ENCODE measurements at regions not wholly inside any gene's neighbourhood (a gene's known extent, or its start where the extent isn't known, plus 50 kb on each side); places are given as distances from the start of the nearest gene placed in this dataset.

GRCh38 chr9:115261656-115262081, 143.7 kb upstream of the TNC start:
- FAIRE-seq: no peak

DNA sequence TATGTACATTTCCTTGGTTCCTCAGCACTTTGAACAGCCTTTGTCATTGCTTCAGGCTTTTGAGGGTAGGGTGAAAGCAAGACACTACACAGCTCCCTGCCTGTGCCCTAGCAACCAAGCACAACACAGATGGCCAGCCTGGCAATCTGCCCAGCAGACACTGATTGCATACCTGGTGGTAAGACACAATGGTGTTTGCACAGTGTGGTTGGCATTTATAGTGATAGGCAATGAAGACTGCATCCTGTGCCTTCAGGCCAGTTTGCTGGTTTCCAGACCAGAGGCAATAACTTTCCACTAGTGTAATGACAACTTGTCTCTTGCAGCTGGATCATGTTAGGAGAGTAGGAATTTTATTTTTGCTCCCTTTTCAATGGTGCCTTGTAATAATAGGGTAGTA, 144.5 kb upstream of the TNC start:
- FAIRE-seq: peak; percentile 96

GRCh38 chr9:115262952-115263351, 145.0 kb upstream of the TNC start:
- FAIRE-seq: no peak

DNA sequence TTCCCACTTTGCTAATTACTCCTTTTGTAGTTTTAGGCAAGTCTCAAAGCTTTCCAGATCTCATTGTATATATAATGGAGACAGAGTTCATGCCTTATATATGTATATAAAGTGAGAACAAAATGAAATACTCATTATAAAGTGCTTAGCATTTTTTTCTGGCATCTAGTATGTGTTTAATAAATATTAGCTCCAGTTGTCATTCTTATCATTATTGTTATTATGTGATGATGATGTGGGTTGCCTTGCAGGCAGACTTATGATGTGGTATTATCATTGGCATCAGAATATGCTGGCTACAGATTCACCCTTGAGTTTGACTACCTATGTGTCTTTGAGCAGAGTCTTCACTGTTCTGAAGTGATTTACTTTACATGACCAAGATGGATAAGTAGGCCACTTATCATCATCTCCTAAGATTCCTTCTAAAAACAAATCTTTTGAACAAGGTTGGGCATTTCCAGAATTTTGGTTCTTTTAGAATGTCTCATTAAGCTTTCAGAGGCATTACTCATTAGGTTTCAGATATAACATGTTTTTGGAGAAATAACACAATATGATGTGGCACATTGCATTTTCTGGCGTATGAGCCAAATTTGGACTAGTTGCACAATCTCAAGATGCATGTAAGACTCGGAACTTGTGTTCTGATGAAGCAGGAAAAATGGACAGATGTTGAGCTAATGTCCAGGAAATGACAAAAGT, 145.6 kb upstream of the TNC start:
- no peak for FAIRE-seq

DNA sequence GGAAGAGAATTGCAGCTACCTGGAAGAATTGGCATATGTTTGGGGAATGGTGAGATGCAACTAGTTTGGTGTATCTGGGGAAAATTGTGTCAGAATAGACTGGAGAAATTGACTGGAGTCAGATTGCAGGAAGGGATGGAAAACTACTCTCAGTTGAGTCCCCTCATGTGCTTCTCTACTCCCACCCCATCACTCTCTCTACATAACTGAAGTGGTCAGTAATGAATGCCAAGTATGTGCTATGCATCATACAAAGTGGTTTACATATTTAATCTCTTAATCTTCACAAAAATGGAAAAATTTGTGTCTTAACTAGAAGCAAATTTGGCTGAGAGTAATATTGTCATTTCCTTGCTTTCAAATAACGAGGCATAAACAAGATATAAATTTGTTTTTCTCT, 146.4 kb upstream of the TNC start:
- no peak for FAIRE-seq

DNA sequence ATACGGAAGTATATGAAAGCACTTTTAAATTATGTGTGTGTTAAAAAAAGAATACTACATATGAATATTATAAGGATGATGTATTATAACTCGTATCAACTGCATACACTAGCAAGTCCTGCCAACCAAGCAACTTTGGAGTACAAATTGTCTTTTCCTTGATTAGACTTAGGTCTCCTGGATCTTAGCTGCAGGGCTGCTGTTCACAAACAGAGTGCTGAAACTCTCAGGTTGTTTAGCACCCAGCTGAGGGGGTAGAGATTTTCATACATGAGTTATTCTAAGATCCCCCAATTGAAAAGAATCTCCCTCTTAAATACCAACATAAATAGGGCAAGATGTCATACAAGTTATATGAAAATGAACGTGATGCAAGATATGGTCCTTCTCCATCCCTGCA, 149.8 kb upstream of the TNC start:
- no peak for FAIRE-seq

DNA sequence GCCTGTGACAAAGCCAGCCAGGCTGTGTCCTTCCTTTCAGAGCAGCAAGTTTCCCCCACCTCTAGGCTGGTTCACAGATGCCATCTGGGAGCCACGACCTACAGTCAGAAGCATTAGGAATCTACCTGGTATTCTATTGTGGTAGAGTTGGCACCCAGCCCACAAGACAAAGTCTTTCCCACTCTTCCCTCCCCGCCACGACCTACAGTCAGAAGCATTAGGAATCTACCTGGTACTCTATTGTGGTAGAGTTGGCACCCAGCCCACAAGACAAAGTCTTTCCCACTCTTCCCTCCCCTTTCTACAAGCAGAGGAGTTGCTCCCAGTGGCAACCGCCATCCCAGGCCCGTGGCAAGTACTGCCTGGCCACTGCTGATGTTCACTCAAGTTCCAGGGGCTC, 157.8 kb upstream of the TNC start:
- FAIRE-seq: no peak

- no peak for FAIRE-seq
Observed at GRCh38 chr9:115276621-115277020, 158.7 kb upstream of the TNC start.

GRCh38 chr9:115277301-115277700, 159.3 kb upstream of the TNC start:
- no peak for FAIRE-seq

DNA sequence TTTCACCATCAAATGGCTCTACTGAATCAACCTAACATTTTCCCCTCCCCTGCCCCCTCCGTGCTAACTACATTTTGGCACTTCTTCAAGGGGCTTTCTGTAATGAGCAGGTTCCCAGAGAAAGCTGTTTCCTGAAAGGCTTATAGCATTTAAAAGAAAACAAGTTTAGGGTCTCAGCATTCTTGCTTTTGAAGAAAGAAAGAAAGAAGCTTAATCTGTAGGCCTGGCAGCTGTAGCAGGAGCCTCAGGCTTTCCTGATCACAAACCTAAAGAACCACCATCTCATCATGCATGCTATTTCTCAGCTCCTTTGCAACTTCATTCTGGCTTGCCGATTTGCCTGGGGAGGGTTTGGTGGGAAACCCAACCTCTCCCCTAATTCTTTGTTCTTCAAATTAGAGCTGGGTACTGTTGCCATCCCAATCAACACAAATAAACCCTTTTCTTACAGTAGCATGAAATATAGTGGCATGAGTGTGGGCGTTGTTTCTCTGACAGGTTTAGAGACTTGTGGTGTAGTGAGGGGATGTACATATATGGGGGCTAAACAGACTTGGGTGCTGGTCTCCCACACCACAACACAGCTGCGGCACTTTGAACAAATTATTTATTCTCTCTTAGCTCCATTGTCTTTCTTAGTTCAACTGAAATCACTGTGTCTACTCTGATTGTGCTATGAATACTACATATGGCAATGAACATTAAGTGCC, 160.5 kb upstream of the TNC start:
- no peak for FAIRE-seq

GRCh38 chr9:115283395-115283794, 165.4 kb upstream of the TNC start:
- FAIRE-seq: no peak

DNA sequence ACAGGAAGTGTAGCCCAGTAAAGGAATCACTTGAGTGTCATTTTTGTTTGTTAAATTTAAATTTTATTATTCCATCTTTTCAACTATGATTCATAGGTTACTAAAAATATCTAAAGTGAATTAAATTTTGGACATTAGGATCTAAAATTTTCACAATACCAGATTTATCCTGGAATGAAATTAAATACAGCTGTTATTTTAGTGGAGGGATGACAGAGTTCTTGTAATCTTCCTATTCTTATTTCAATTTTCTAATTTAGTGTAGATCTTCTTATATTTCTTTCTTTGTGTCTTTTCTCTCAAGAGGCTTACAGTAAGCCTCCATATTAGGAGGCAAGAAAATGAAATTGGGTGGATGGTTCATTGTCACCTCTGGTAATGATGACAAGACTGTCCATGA, 167.9 kb upstream of the TNC start:
- no peak for FAIRE-seq

GRCh38 chr9:115286411-115286810, 168.5 kb upstream of the TNC start:
- no peak for FAIRE-seq

DNA sequence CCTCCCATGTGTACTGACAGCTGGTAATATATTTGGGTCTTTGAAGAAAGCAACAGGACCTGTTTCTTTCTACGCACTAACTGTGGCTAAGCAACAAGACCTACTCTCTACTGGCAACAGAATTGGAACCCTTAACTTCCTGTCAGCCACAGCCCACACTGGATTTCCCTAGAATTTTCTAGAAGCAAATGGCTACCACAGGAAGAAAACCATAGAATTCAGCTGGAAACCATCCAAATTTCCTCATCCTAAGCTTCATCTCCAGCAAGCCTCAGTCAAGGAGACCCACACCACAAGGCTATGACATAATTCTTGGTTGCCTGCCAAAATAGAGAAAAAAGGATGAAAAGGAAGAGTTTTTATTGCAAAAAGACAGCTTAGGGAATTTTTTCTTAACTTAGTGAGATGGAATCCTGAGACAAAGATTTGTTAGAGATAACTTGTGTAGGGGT, 171.8 kb upstream of the TNC start:
- no peak for FAIRE-seq

DNA sequence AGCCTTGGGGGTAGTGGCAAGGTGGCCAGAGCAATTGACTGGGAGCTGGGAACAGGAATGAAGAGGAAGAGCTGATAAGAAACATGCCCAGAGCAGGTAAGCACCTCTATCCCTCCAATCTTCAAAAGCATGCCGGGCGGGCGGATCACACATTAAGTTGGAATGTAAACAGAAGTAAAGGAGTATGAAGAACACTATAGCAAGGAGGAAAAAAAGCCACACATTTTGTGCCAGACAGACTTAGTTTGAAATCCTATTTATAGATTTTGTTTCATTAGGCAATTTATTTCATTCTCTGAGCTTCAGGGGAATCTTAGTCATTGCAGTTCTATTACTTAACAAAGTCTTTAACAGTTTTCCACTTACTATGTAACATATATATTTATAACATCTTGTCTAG, 173.9 kb upstream of the TNC start:
- FAIRE-seq: no peak

DNA sequence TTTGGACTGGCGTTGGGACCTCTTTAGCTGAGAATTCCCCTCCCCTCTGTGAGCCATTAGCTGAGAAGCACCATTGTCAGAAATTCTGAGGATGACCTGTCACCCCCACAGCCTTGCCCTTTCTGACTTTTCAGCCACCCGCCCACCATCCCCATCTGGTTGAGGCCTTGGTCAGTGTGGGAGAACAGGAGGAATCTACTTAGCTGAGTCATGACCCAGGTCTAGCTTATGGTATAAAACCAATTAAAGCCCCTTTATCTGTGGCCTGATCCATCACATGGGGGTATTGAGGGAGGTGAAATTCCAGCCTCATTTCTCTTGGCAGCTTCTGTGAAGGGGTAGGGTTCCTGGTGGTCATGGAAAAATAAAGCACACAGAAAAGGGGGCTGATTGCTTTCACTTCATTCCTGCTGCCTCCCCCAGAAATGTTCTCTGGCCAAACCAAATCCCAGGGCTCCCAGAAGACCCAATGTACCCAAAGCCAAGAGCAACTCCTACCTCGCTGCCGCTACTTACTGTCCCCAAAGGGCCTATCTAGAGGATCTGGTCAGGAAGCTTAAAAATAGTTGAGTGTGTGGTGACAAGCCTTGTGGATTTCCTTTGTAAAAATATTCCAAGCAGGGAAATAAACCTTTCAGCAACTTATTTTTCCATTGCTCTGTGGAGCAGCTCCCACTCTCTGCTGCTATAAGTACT, 174.8 kb upstream of the TNC start:
- FAIRE-seq: no peak

GRCh38 chr9:115295734-115296133, 177.8 kb upstream of the TNC start:
- no peak for FAIRE-seq

- FAIRE-seq: no peak
Observed at GRCh38 chr9:115296831-115297565, 179.0 kb upstream of the TNC start.

DNA sequence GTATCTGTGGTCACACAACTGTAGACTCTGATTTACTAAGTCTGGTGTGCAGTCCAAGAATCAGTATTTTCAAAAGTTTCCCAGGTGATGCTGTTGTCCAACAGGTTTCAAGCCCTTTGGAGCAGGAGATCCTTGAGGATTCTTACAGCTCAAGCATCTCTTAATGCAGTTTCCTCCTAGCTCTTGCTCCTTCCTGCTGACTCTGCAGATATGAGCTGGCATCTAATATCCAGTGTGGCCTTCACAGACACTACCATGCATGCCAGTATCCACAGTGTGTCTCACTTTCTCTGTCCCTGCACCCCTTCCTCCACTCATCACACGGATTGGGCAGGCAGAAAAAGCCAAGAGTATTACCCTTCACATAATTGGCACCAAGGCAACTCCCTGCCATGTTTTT, 182.2 kb upstream of the TNC start:
- no peak for FAIRE-seq

GRCh38 chr9:115300874-115301273, 182.9 kb upstream of the TNC start:
- no peak for FAIRE-seq

DNA sequence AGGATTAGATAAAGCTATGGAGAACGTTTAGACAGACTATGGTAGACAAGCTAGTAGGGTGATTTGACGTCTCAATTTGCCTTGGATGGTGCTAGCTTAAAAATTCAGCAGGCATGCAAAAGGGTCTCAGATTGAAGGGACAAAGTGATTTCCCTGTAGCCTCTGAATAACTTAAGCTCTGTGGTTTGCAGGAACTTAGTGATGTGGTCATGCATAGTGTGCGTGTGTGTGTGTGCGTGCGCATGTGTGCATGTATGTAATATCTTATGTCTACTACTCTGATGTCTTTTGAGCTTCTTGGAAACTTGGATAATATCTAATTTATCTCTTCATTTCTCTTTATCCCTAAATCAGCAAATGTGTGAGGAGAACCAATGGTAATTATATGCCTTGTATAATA, 183.6 kb upstream of the TNC start:
- no peak for FAIRE-seq

DNA sequence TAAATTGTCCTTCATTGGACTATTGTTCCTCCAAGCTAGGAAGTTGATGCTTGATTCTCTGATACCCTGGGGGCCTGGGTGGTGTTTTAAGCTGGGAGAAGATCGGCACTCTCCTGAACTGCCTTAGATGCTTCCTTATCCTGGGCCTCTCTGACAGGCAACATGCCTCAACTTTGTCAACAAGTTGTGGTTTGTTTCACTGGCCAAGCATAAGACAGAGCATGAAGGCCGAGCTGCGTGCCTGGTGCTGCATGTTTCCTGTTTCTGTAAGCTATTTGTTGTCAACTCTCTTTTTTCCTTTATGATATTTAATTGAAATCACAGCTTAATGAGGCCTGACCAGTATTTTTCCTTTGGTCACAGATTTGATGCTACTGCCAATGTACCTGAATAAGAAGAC, 187.6 kb upstream of the TNC start:
- no peak for FAIRE-seq

DNA sequence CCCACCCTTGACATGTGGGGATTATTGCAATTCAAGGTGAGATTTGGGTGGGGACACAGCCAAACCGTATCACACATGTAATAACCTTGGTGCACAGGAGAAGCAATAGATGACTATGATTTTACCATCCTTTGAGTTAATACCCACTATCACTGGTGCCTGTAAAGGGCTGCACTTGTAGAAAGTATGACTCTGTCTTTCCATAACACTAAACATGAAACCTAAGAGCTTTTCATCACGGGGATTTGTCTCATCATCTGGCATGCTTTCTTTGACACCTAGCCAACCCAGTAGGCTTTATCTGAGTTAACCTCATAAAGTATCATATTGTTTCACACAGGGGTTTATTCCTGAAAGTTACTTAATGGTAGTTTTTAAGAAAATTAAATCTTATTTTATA, 188.9 kb upstream of the TNC start:
- FAIRE-seq: no peak

Measured in islet of Langerhans (tissue), 1 donor.